ENCODE measurements at regions not wholly inside any gene's neighbourhood (a gene's known extent, or its start where the extent isn't known, plus 50 kb on each side); places are given as distances from the start of the nearest gene placed in this dataset.

- TF ChIP-seq, protein P1, sequence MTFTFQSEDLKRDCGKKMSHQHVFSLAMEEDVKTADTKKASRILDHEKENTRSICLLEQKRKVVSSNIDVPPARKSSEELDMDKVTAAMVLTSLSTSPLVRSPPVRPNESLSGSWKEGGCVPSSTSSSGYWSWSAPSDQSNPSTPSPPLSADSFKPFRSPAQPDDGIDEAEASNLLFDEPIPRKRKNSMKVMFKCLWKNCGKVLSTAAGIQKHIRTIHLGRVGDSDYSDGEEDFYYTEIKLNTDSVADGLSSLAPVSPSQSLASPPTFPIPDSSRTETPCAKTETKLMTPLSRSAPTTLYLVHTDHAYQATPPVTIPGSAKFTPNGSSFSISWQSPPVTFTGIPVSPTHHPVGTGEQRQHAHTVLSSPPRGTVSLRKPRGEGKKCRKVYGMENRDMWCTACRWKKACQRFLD (CRISPR knock-in tag; IDR thresholded peaks at IDR 0.05; ENCODE audit: borderline replicate concordance) = no peak
- TF ChIP-seq TBP (CRISPR knock-in tag; IDR thresholded peaks at IDR 0.05) = no peak
These were observed 87.0 kb upstream of the BOD1 start (continued) for GRCh38 chr5:173703466-173703865.

- ATAC-seq = no peak; the same call in 2 of the 3 replicates
- no peak for FAIRE-seq
- WGBS (ENCODE audit: low lambda C conversion rate) = 82% methylated on average over 22 of the region's 22 CpGs
- Histone ChIP-seq H3K9ac (ENCODE audit: insufficient read depth, low read depth, low read length) (no peak overlapping the region), H3K79me2 (ENCODE audit: insufficient read depth, low read length) (no peaks in the 10 kb centered on the region), H3K4me3 (replicated peaks in 1 of 3; ENCODE audit: insufficient read depth in 1 of 3, low read depth in 2 of 3, low read length in 3 of 3) (no peak overlapping the region), H3K4me2 (ENCODE audit: low read depth, low read length) (no peak overlapping the region), H3K27ac (ENCODE audit: extremely low read length, insufficient read depth, low read length) (no peak overlapping the region), H3K4me1 (ENCODE audit: insufficient read depth, low read length) (peaks cover 36% of the 10 kb centered on the region), H2AFZ (ENCODE audit: low read length) (no peak overlapping the region), H3K9me3 (ENCODE audit: low read length) (no peaks in the 10 kb centered on the region), H3K36me3 (replicated peaks in 1 of 2; ENCODE audit: control insufficient read depth in 1 of 2, insufficient read depth in 2 of 2, low read length in 2 of 2) (no peaks in the 10 kb centered on the region), H4K20me1 (ENCODE audit: insufficient read depth, low read length) (no peaks in the 10 kb centered on the region), H3K27me3 (ENCODE audit: control insufficient read depth in 1 of 2, insufficient read depth in 2 of 2, low read length in 2 of 2) (no peaks in the 10 kb centered on the region)
- BruUV-seq (replicated peaks) = no TSS peak
- intact Hi-C loops (cut with micrococcal nuclease; ENCODE audit: unreplicated experiment) = no loop called here
- ChIA-PET POLR2A (no interaction called here), CTCF (ENCODE audit: low intra/inter-chr PET ratio, low total read pairs) (no interaction called here)
- in situ Hi-C loops (cut with HindIII; ENCODE audit: extremely low pct_ligation_motif_present, low pct_unique_long_range_greater_than_20kb) = no loop called here
- DNase-seq (ENCODE audit: low spot score) = no peak
- TF ChIP-seq, protein P2, sequence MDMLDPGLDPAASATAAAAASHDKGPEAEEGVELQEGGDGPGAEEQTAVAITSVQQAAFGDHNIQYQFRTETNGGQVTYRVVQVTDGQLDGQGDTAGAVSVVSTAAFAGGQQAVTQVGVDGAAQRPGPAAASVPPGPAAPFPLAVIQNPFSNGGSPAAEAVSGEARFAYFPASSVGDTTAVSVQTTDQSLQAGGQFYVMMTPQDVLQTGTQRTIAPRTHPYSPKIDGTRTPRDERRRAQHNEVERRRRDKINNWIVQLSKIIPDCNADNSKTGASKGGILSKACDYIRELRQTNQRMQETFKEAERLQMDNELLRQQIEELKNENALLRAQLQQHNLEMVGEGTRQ (IDR thresholded peaks at IDR 0.05; ENCODE audit: low read depth, low read length) = no peak
- TF ChIP-seq, protein P2 (CRISPR knock-in tag; IDR thresholded peaks at IDR 0.05; ENCODE audit: borderline replicate concordance) = no peak
- no peak for TF ChIP-seq ZNF792 (CRISPR knock-in tag; IDR thresholded peaks at IDR 0.05)
- no peak for TF ChIP-seq XRCC5 (optimal IDR thresholded peaks at IDR 0.05; ENCODE audit: low read length)
- TF ChIP-seq, protein P3, sequence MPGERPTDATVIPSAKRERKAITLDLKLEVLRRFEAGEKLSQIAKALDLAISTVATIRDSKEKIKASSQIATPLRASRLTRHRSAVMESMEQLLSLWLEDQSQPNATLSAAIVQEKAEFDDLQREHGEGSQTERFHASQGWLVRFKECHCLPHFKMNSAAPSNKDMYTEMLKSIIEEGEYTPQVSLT (CRISPR knock-in tag; IDR thresholded peaks at IDR 0.05; ENCODE audit: borderline replicate concordance, low read depth) = no peak
- TF ChIP-seq ATM (IDR thresholded peaks at IDR 0.05; ENCODE audit: borderline replicate concordance) = no peak
- TF ChIP-seq IRF2 (CRISPR knock-in tag; IDR thresholded peaks at IDR 0.05) = no peak
- TF ChIP-seq KAT2B (IDR thresholded peaks at IDR 0.05; ENCODE audit: borderline replicate concordance, low read depth, low read length) = no peak
- no peak for TF ChIP-seq TBX3 (IDR thresholded peaks at IDR 0.05; ENCODE audit: borderline replicate concordance)
- TF ChIP-seq NFRKB (IDR thresholded peaks at IDR 0.05) = no peak
- no peak for TF ChIP-seq ZNF703 (CRISPR knock-in tag; IDR thresholded peaks at IDR 0.05; ENCODE audit: borderline replicate concordance)
- TF ChIP-seq HIVEP1 (CRISPR knock-in tag; IDR thresholded peaks at IDR 0.05) = no peak
- TF ChIP-seq ZBTB39 (CRISPR knock-in tag; IDR thresholded peaks at IDR 0.05) = no peak
These were observed 88.4 kb upstream of the BOD1 start for GRCh38 chr5:173704615-173705511.

Data from HepG2 (cell line).